ENCODE measurements at regions not wholly inside any gene's neighbourhood (a gene's known extent, or its start where the extent isn't known, plus 50 kb on each side); places are given as distances from the start of the nearest gene placed in this dataset.

- no peak overlapping the region for H3K4me3 ChIP-seq (replicated peaks; ENCODE audit: low read depth, low read length)
- no peak for DNase-seq (ENCODE audit: low read depth)
- no peak for TF ChIP-seq CTCF (IDR thresholded peaks at IDR 0.05; ENCODE audit: low read length, missing control alignments)
These were observed 1477.2 kb upstream of the TENM3 start for GRCh38 chr4:180766045-180766444.

GRCh38 chr4:180766944-180767729 is 1476.1 kb upstream of the TENM3 start:
- no peak for TF ChIP-seq CTCF (IDR thresholded peaks at IDR 0.05; ENCODE audit: low read length, missing control alignments)
- DNase-seq (ENCODE audit: low read depth): no peak
- no peak overlapping the region for H3K4me3 ChIP-seq (replicated peaks; ENCODE audit: low read depth, low read length)

- H3K4me3 ChIP-seq (replicated peaks; ENCODE audit: low read depth, low read length): no peak overlapping the region
- DNase-seq (ENCODE audit: low read depth): no peak
- TF ChIP-seq CTCF (IDR thresholded peaks at IDR 0.05; ENCODE audit: low read length, missing control alignments): no peak
These were observed 1474.6 kb upstream of the TENM3 start for GRCh38 chr4:180768610-180769009.

- H3K4me3 ChIP-seq (replicated peaks; ENCODE audit: low read depth, low read length): no peak overlapping the region
- no peak for TF ChIP-seq CTCF (IDR thresholded peaks at IDR 0.05; ENCODE audit: low read length, missing control alignments)
- DNase-seq (ENCODE audit: low read depth): no peak
These were observed 1473.4 kb upstream of the TENM3 start for GRCh38 chr4:180769791-180770190.

- no peak for DNase-seq (ENCODE audit: low read depth)
- H3K4me3 ChIP-seq (replicated peaks; ENCODE audit: low read depth, low read length): no peak overlapping the region
- no peak for TF ChIP-seq CTCF (IDR thresholded peaks at IDR 0.05; ENCODE audit: low read length, missing control alignments)
These were observed 1472.9 kb upstream of the TENM3 start for GRCh38 chr4:180770265-180770664.

- no peak for TF ChIP-seq CTCF (IDR thresholded peaks at IDR 0.05; ENCODE audit: low read length, missing control alignments)
- no peak overlapping the region for H3K4me3 ChIP-seq (replicated peaks; ENCODE audit: low read depth, low read length)
- no peak for DNase-seq (ENCODE audit: low read depth)
These were observed 1458.3 kb upstream of the TENM3 start for GRCh38 chr4:180784940-180785339.

- H3K4me3 ChIP-seq (replicated peaks; ENCODE audit: low read depth, low read length): no peak overlapping the region
- no peak for TF ChIP-seq CTCF (IDR thresholded peaks at IDR 0.05; ENCODE audit: low read length, missing control alignments)
These were observed 1454.5 kb upstream of the TENM3 start for GRCh38 chr4:180788729-180789128.

More at GRCh38 chr4:180788729-180789128, 1454.5 kb upstream of the TENM3 start:
- DNase-seq (ENCODE audit: low read depth): no peak
